Activated CD4-positive, alpha-beta memory T cell treated with anti-CD3 and anti-CD28 coated beads for 36 hours (primary cell): ENCODE measurements at regions not wholly inside any gene's neighbourhood (a gene's known extent, or its start where the extent isn't known, plus 50 kb on each side); places are given as distances from the start of the nearest gene placed in this dataset.

Experiments
- CTCF ChIA-PET: fragments of 350-600 bp; sonication (Branson Sonifier 250); formaldehyde crosslinking; loops from one replicate; lab custom pipeline; 2021; ENCODE audit warnings: antibody characterized with exemption, inconsistent platforms; lab: Charles Lee
- POLR2A ChIA-PET: fragments of 350-600 bp; sonication (Branson Sonifier 250); formaldehyde crosslinking; loops from one replicate; lab custom pipeline; 2021; ENCODE audit warnings: antibody characterized with exemption; lab: Charles Lee
- DNase-seq: peaks from one replicate; pipeline ENCODE4 v3.0.0-alpha.2; 2020
- H3K27ac Mint-ChIP-seq: one replicate; pipeline ENCODE4 v1.8.0; 2021; ENCODE audit warnings: mixed read lengths
- H3K27me3 Mint-ChIP-seq: one replicate; pipeline ENCODE4 v1.8.0; 2021; ENCODE audit warnings: mixed read lengths
- H3K36me3 Mint-ChIP-seq: one replicate; pipeline ENCODE4 v1.8.0; 2021; ENCODE audit warnings: mixed read lengths
- H3K4me1 Mint-ChIP-seq: one replicate; pipeline ENCODE4 v1.8.0; 2021; ENCODE audit warnings: low read depth, mixed read lengths
- H3K4me3 Mint-ChIP-seq: one replicate; pipeline ENCODE4 v1.8.0; 2021; ENCODE audit warnings: mild to moderate bottlenecking, mixed read lengths
- H3K9me3 Mint-ChIP-seq: one replicate; pipeline ENCODE4 v1.8.0; 2021; ENCODE audit warnings: mixed read lengths
- intact Hi-C: fragments of 100-400 bp; cut with micrococcal nuclease; formaldehyde crosslinking; loops from one replicate; pipeline ENCODE4 v1.15.1; 2023

DNA sequence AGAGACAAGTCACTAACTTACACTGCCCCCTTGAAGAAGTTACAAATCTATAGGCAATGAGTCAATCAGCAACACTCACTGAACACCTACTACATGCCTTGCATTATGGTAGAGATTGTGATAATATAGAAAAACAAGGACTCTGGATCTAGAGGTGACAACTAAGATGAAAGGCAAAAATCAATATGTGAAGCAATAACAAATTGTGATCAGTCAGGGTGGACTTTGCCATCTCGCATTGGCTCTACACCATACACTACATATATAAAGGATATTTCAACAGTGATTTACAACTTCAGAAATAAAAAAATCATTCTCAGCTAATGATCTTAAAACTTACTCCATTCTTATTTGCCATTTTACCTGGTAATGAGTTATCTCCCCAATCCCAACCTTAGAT, 210.7 kb upstream of the CD96 start:
- intact Hi-C loops = loop anchor here (10.0 kb wide), 1 partner anchor 517 kb away; no protein-coding TSS in a partner anchor
- POLR2A ChIA-PET = no interaction called here
- Mint-ChIP-seq H3K9me3 (no peaks in the 10 kb centered on the region), H3K27me3 (peaks cover 2% of the 10 kb centered on the region), H3K27ac (no peak overlapping the region), H3K4me1 (peaks cover 8% of the 10 kb centered on the region), H3K36me3 (no peaks in the 10 kb centered on the region), H3K4me3 (no peak overlapping the region)
- DNase-seq = no peak
- CTCF ChIA-PET = no interaction called here

DNA sequence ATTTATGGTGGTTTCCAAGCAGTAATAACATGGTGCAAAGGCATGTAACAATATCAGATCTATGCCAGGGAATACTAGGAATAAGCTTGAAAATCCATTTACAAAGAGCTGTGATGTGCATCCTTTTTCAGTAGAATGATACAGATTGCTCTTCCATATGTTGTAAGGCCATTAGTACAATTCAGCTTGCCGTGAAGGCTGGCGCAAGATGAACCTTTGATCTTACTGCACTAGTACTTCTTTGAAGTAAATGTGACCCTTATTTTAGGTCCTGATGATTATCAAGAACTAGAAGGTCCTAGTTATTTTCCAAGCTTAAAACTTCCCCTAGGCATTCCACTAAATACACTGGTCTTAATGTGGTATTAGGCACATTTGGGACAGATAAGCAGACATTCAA, 210.1 kb upstream of the CD96 start:
- POLR2A ChIA-PET = no interaction called here
- no peaks in the 10 kb centered on the region for H3K36me3 Mint-ChIP-seq
- no peak overlapping the region for H3K27ac Mint-ChIP-seq
- H3K4me1 Mint-ChIP-seq = peaks cover 10% of the 10 kb centered on the region
- no peak overlapping the region for H3K4me3 Mint-ChIP-seq
- peaks cover 2% of the 10 kb centered on the region for H3K27me3 Mint-ChIP-seq
- no peaks in the 10 kb centered on the region for H3K9me3 Mint-ChIP-seq
- intact Hi-C loops = loop anchor here (10.0 kb wide), 1 partner anchor 517 kb away; no protein-coding TSS in a partner anchor
- CTCF ChIA-PET = no interaction called here
- no peak for DNase-seq

DNA sequence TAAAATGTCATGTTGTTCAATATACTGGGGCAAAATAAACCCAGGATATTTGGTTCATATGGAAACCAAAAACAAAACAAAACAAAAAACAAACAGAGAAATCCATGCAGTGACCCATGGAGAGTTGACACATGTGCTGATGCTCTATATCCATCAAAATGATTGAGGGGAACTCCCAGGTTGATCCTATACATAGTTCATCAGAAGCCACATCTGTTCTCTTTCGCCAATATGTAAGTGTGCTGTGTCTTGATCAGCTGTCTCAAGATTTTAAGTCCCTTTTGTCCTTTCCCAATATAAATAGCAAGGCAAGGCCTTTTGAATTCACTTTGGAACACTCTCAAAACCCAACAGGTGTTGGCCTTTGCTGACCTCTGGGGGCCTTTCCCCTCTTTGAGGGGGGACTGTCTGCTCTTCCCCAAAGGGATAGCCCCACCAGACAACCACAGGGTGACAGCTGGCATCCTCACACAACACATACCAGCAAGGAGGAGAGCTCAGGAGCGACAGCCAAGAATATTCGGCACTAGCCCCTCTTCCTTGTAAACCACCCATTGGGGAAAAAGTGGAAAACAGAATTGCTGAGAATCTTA, 209.4 kb upstream of the CD96 start:
- POLR2A ChIA-PET = interaction anchor here (0.6 kb wide), 1 partner anchor 657 kb away, joined by 4 read pairs; no protein-coding TSS in a partner anchor
- peaks cover 10% of the 10 kb centered on the region for H3K4me1 Mint-ChIP-seq
- no peak overlapping the region for H3K4me3 Mint-ChIP-seq
- no peak for DNase-seq
- no peak overlapping the region for H3K27ac Mint-ChIP-seq
- intact Hi-C loops = loop anchor here (10.0 kb wide), 1 partner anchor 518 kb away; no protein-coding TSS in a partner anchor
- no peaks in the 10 kb centered on the region for H3K36me3 Mint-ChIP-seq
- CTCF ChIA-PET = no interaction called here
- H3K9me3 Mint-ChIP-seq = no peaks in the 10 kb centered on the region
- peaks cover 2% of the 10 kb centered on the region for H3K27me3 Mint-ChIP-seq

DNA sequence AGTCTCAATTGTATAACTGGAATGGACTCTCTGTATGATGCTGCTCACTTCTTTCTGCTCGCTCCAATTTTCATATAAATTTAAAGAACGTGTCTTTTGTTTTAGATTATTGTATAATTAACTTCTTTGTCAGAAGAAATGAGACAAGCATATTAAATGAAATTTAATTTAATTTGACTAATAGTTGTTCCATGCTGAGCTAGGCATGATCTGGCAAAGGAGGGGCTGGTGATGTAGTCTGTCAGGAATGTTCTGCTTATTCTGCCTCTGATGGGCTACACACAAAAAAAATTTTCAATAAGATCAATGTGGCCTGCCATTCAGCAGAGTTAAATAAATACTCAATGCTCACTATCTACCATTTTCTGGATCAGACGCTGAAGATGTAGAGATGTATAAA, 208.4 kb upstream of the CD96 start:
- Mint-ChIP-seq H3K4me1 (peaks cover 12% of the 10 kb centered on the region), H3K27me3 (peaks cover 2% of the 10 kb centered on the region), H3K36me3 (no peaks in the 10 kb centered on the region), H3K4me3 (no peak overlapping the region), H3K27ac (no peak overlapping the region), H3K9me3 (no peaks in the 10 kb centered on the region)
- CTCF ChIA-PET = interaction anchor here (0.5 kb wide), 1 partner anchor 23 kb away, joined by 3 read pairs; no protein-coding TSS in a partner anchor
- intact Hi-C loops = loop anchor here (10.0 kb wide), 1 partner anchor 519 kb away; no protein-coding TSS in a partner anchor
- POLR2A ChIA-PET = no interaction called here
- DNase-seq = no peak

DNA sequence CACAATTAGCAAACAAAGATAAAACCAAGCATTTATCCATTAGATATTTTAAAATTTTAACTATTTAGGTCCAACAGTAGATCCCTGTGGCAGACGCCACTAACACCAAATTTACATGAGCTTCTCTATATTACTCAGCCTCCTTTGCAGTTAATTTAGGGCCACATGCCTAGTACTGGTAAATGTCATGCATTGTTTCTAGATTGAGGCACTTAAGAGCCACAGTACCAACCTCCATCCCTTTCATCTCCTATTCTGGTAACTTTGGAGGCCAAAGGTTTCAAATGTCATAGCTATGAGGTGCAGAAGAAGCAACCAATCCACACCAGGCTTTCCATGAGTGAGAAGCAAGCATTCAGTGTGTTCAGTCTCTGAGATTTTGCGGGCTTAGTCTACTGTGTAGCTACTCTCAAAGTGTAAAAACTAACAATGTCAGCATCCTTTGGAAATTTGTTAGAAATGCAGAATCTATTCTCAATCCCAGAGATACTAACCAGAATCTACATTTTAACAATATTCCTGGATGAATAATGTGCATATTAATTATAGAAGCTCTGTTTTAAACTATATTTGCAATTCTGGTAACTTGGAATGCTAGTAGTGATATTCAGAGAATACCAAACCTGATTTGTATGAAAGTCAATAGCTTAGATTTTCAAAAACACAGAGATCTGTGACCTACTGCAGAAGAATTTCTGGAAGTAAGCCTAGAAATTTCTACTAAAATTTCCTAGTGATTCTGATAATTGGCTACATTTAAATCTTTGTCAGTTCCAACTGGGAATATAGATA, 206.3 kb upstream of the CD96 start:
- intact Hi-C loops = loop anchor here (5.0 to 10.0 kb wide), 3 partner anchors 73 to 521 kb away; no protein-coding TSS in a partner anchor
- Mint-ChIP-seq H3K9me3 (peaks cover 9% of the 10 kb centered on the region), H3K4me3 (no peak overlapping the region), H3K4me1 (peaks cover 12% of the 10 kb centered on the region), H3K36me3 (peaks cover 2% of the 10 kb centered on the region), H3K27me3 (peaks cover 2% of the 10 kb centered on the region), H3K27ac (no peak overlapping the region)
- ChIA-PET CTCF (interaction anchor here (0.9 to 3.0 kb wide), 4 partner anchors 13 to 1021 kb away, joined by 3 to 14 read pairs (median 3); no protein-coding TSS in a partner anchor), POLR2A (interaction anchor here (0.6 kb wide), 1 partner anchor 81 kb away, joined by 6 read pairs; no protein-coding TSS in a partner anchor)
- DNase-seq = no peak

DNA sequence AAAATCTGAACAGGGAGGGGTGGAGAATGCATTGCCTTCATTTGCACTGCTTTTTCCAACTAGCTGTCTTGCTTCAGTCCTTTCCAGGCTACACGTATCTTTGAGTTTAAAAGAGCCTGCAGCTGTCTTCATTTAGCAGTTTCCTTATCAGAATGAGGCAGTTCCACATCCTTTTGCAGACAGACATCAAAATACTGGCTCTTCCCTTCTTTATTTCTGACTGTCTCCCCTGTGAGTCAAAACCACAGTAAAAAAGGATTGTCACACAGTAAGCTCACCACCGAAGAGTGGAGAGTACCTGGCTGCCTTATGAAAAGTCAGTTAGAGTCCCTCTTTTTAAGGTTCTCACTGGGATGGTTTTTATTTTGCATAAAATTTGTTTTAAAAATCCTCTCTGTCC, 205.5 kb upstream of the CD96 start:
- POLR2A ChIA-PET = interaction anchor here (0.6 kb wide), 2 partner anchors 81 to 269 kb away, joined by 3 to 6 read pairs; no protein-coding TSS in a partner anchor
- DNase-seq = no peak
- peaks cover 2% of the 10 kb centered on the region for H3K36me3 Mint-ChIP-seq
- H3K4me3 Mint-ChIP-seq = no peak overlapping the region
- H3K4me1 Mint-ChIP-seq = peaks cover 12% of the 10 kb centered on the region
- CTCF ChIA-PET = interaction anchor here (0.7 to 3.0 kb wide), 5 partner anchors 13 to 334 kb away, joined by 3 to 14 read pairs (median 3); no protein-coding TSS in a partner anchor
- H3K9me3 Mint-ChIP-seq = peaks cover 11% of the 10 kb centered on the region
- intact Hi-C loops = loop anchor here (5.0 to 10.0 kb wide), 3 partner anchors 74 to 522 kb away; no protein-coding TSS in a partner anchor
- peaks cover 2% of the 10 kb centered on the region for H3K27me3 Mint-ChIP-seq
- H3K27ac Mint-ChIP-seq = no peak overlapping the region

DNA sequence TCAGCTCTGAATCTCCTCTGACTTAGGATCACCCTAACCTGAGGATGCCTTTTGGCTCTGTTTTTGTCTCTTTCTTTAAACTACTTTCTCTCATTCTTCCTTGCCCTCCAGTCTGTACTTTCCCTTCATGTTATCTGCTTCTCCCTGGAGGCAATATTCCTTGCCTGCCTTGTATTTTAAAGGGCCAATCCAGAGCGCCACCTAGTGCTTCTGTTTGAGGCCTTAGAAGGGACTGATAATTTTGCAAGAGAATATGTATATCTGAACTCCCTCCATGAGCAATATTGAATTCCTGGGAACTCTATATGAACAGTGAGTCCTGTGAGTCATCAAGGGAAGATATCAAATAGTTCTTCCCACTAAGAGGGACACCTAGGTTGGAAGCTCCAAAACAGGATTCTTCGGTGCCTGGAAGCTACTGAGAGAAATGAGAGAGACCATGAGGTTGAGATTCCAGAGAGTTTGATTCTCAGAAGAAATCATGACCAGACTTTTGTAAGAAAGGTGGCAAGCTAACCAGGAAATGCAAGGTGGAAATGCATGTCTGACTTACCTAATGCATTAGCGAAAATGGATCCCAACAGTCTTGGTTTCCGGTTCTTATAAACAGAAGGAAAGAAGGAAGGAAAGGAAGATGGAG, 203.8 kb upstream of the CD96 start:
- DNase-seq = peak; percentile 50
- POLR2A ChIA-PET = no interaction called here

DNA sequence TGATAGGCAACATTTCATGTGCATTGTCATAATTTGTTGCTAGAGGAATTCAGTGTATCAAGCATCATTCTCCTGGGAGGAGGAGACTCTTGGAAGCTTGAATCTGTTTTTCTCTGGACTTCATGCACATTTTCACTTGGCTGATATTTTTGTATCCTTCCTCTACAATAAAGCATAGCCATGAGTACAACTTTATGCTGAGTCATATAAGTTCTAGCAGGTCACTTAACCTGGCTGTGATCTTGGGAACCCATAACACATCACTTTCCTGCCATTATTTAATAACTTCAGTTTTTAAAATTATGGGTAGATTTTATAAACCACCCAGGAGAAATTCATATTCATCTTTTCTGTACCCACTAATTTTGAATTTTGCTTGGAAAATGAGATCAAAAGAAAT, 203.0 kb upstream of the CD96 start:
- POLR2A ChIA-PET = no interaction called here
- Mint-ChIP-seq H3K9me3 (peaks cover 11% of the 10 kb centered on the region), H3K4me3 (no peak overlapping the region), H3K4me1 (peaks cover 12% of the 10 kb centered on the region), H3K27ac (no peak overlapping the region), H3K36me3 (peaks cover 2% of the 10 kb centered on the region), H3K27me3 (no peaks in the 10 kb centered on the region)
- CTCF ChIA-PET = interaction anchor here (1.2 to 3.0 kb wide), 3 partner anchors 10 to 28 kb away, joined by 4 to 14 read pairs (median 11); no protein-coding TSS in a partner anchor
- no peak for DNase-seq
- intact Hi-C loops = loop anchor here (2.0 to 10.0 kb wide), 4 partner anchors 77 to 524 kb away; partner anchors contain the start of gene NECTIN3

More for the DNA sequence above, 203.8 kb upstream of the CD96 start:
- Mint-ChIP-seq H3K9me3 (peaks cover 11% of the 10 kb centered on the region), H3K27me3 (peaks cover 2% of the 10 kb centered on the region), H3K4me3 (no peak overlapping the region), H3K4me1 (peaks cover 12% of the 10 kb centered on the region), H3K36me3 (peaks cover 2% of the 10 kb centered on the region), H3K27ac (no peak overlapping the region)
- CTCF ChIA-PET = interaction anchor here (0.6 to 3.0 kb wide), 9 partner anchors 9 to 710 kb away, joined by 3 to 14 read pairs (median 3); no protein-coding TSS in a partner anchor
- intact Hi-C loops = loop anchor here (2.0 to 10.0 kb wide), 4 partner anchors 76 to 523 kb away; partner anchors contain the start of gene NECTIN3

DNA sequence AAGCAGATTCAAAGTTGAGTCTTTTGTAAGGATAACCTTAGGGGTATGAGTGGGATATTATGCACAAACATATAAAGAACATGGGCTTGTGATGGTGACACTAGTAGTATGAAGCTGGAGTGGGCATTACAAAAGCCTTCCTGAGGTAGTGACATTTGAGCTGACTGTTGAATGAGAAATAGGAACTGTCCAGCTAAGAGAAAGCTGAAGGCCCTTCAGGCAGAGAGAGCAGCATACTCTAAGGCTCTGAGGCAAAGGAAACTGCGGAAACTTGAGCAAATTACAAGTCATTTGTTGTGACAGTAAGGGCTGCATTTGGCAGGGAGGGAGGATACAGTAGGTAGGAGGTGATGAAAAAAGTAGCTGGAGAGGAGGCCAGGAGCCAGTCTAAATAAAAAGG, 190.7 kb upstream of the CD96 start:
- CTCF ChIA-PET = no interaction called here
- Mint-ChIP-seq H3K27me3 (peaks cover 1% of the 10 kb centered on the region), H3K36me3 (no peaks in the 10 kb centered on the region), H3K9me3 (no peaks in the 10 kb centered on the region), H3K4me1 (no peaks in the 10 kb centered on the region), H3K4me3 (no peak overlapping the region), H3K27ac (no peak overlapping the region)
- POLR2A ChIA-PET = no interaction called here
- intact Hi-C loops = no loop called here
- DNase-seq = no peak

DNA sequence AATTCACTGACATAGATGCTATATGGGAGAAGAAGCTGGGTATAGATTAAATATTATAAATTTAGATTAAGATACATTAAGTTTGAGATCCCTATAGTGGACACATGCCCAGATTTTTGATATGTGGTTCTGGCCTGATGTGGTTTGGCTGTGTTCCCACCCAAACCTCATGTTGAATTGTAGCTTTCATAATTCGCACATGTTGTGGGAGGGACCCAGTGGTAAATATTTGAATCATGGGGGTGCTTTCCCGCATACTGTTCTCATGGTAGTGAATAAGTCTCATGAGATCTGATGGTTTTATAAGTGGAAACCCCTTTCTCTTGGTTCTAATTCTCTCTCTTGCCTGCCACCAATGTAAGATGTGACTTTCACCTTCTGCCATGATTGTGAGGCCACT, 189.4 kb upstream of the CD96 start:
- CTCF ChIA-PET = interaction anchor here (0.6 kb wide), 1 partner anchor 745 kb away, joined by 3 read pairs; no protein-coding TSS in a partner anchor
- H3K9me3 Mint-ChIP-seq = no peaks in the 10 kb centered on the region
- POLR2A ChIA-PET = no interaction called here
- no peaks in the 10 kb centered on the region for H3K27me3 Mint-ChIP-seq
- H3K4me1 Mint-ChIP-seq = no peaks in the 10 kb centered on the region
- H3K27ac Mint-ChIP-seq = no peak overlapping the region
- H3K4me3 Mint-ChIP-seq = no peak overlapping the region
- DNase-seq = no peak
- intact Hi-C loops = no loop called here
- H3K36me3 Mint-ChIP-seq = no peaks in the 10 kb centered on the region

DNA sequence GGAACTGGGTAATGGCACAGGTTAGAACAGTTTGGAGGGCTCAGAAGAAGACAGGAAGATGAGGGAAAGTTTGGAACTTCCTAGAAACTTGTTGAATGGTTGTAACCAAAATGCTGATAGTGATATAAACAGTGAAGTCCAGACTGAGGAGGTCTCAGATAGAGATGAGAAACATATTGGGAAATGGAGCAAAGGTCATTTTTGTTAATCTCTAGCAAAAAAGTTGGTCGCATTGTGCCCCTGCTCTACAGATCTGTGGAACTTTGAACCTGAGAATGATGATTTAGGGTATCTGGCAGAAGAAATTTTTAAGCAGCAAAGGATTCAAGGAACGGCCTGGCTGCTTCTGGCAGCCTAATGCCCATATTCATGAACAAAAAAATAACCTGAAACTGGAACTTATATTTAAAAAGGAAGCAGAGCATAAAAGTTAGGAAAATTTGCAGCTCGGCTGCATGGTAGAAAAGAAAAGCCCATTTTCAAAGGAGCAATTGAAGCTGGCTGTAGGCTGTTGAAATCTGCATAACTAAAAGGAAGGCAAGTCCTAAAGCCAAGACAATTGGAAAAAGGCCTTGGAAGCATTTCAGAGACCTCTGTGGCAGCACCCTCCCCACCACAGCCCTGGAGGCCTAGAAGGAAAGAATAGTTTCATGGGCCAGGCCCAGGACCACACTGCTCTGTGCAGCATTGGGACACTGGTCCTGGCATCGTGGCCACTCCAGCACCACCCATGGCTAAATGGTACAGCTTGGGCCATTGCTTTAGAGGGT, 182.6 kb upstream of the CD96 start:
- CTCF ChIA-PET = no interaction called here
- Mint-ChIP-seq H3K9me3 (no peaks in the 10 kb centered on the region), H3K4me3 (no peak overlapping the region), H3K36me3 (no peaks in the 10 kb centered on the region), H3K27me3 (peaks cover 2% of the 10 kb centered on the region), H3K4me1 (no peaks in the 10 kb centered on the region), H3K27ac (no peak overlapping the region)
- POLR2A ChIA-PET = no interaction called here
- DNase-seq = no peak
- intact Hi-C loops = no loop called here
